Hepatocyte (in vitro differentiated cells): ENCODE measurements at regions not wholly inside any gene's neighbourhood (a gene's known extent, or its start where the extent isn't known, plus 50 kb on each side); places are given as distances from the start of the nearest gene placed in this dataset.

Source experiments
- DNase-seq: peaks from one replicate; pipeline ENCODE4 v3.0.0-alpha.2; 2016; ENCODE audit warnings: low spot score
- H2AFZ ChIP-seq: fragments of 200-600 bp; sonication (generic); 2 replicates; pipeline ENCODE4 v1.6.0; 2016; ENCODE audit warnings: antibody characterized with exemption, mild to moderate bottlenecking
- H3K27ac ChIP-seq: fragments of 200-600 bp; sonication (generic); 2 replicates; pipeline ENCODE4 v1.5.1; 2016; ENCODE audit warnings: mild to moderate bottlenecking
- H3K27me3 ChIP-seq: fragments of 200-600 bp; sonication (generic); 2 replicates; pipeline ENCODE4 v1.6.1; 2016
- H3K36me3 ChIP-seq: fragments of 200-600 bp; sonication (generic); replicated peaks from 2 replicates; pipeline ENCODE4 v1.5.1; 2016; ENCODE audit warnings: low read depth; ENCODE audit not compliant: insufficient read depth
- H3K4me1 ChIP-seq: fragments of 200-600 bp; sonication (generic); 2 replicates; pipeline ENCODE4 v1.5.1; 2016; ENCODE audit warnings: mild to moderate bottlenecking, moderate library complexity; ENCODE audit not compliant: insufficient read depth
- H3K4me2 ChIP-seq: fragments of 200-600 bp; sonication (generic); 2 replicates; pipeline ENCODE4 v1.6.0; 2016
- H3K4me3 ChIP-seq: fragments of 200-600 bp; sonication (generic); 2 replicates; pipeline ENCODE4 v1.5.1; 2016; ENCODE audit warnings: mild to moderate bottlenecking
- H3K79me2 ChIP-seq: fragments of 200-600 bp; sonication (generic); 2 replicates; pipeline ENCODE4 v1.6.0; 2017; ENCODE audit warnings: mild to moderate bottlenecking
- H3K9me2 ChIP-seq: fragments of 200-600 bp; sonication (generic); replicated peaks from 2 replicates; pipeline ENCODE4 v1.6.0; 2017; ENCODE audit warnings: mild to moderate bottlenecking; ENCODE audit not compliant: insufficient read depth
- H3K9me3 ChIP-seq: fragments of 200-600 bp; sonication (generic); 2 replicates; pipeline ENCODE4 v1.5.1; 2016; ENCODE audit warnings: low read depth, mild to moderate bottlenecking
- H4K20me1 ChIP-seq: fragments of 200-600 bp; sonication (generic); 2 replicates; pipeline ENCODE4 v1.6.0; 2016; ENCODE audit warnings: mild to moderate bottlenecking; ENCODE audit not compliant: insufficient read depth, poor library complexity, severe bottlenecking
- EZH2 ChIP-seq: fragments of 200-600 bp; sonication (generic); IDR thresholded peaks from 2 replicates; pipeline ENCODE4 v1.6.1; 2016; ENCODE audit warnings: antibody characterized with exemption, mild to moderate bottlenecking, borderline replicate concordance
- EZH2phosphoT487 ChIP-seq: fragments of 200-600 bp; sonication (generic); IDR thresholded peaks from one replicate; pipeline ENCODE4 v1.6.1; 2018; ENCODE audit warnings: antibody characterized with exemption, mild to moderate bottlenecking, low read depth, moderate library complexity; ENCODE audit not compliant: unreplicated experiment, severe bottlenecking
- WGBS: methylation state at CpG from one replicate; pipeline ENCODE4 v1.1.6; 2016; ENCODE audit warnings: low lambda C conversion rate; ENCODE audit errors: missing lambda C conversion rate; 5-methylcytosine and 5-hydroxymethylcytosine counted together
- TF ChIP-seq, protein P1 (sequence below): fragments of 200-600 bp; sonication (generic); IDR thresholded peaks from 2 replicates; pipeline ENCODE4 v1.5.1; 2016; ENCODE audit warnings: antibody characterized with exemption, mild to moderate bottlenecking; ENCODE audit not compliant: poor library complexity

DNA sequence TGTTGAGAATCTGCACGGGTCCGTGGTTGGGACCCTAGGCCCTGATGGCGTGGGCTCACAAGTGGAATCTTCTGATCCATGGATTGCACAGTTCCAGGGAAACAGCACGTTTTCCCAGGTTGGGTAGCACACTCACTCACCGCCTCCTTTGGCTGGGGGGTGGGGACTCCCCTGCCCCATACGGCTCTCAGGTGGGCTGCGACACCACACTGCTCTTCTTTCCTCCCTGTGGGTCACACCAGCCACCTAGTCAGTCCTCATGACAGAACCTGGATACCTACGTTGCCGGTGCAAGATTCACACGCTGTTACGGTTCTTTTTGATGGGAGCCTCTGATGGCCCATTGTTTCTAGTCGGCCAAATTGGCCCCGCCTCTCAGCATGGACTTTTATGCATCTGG lies 312.0 kb downstream of the MMUT start:
- WGBS: 92% methylated on average over 13 of the region's 13 CpGs
- no peaks in the 10 kb centered on the region for H3K4me1 ChIP-seq
- no peak for TF ChIP-seq EZH2phosphoT487
- TF ChIP-seq EZH2: no peak
- TF ChIP-seq, protein P1, sequence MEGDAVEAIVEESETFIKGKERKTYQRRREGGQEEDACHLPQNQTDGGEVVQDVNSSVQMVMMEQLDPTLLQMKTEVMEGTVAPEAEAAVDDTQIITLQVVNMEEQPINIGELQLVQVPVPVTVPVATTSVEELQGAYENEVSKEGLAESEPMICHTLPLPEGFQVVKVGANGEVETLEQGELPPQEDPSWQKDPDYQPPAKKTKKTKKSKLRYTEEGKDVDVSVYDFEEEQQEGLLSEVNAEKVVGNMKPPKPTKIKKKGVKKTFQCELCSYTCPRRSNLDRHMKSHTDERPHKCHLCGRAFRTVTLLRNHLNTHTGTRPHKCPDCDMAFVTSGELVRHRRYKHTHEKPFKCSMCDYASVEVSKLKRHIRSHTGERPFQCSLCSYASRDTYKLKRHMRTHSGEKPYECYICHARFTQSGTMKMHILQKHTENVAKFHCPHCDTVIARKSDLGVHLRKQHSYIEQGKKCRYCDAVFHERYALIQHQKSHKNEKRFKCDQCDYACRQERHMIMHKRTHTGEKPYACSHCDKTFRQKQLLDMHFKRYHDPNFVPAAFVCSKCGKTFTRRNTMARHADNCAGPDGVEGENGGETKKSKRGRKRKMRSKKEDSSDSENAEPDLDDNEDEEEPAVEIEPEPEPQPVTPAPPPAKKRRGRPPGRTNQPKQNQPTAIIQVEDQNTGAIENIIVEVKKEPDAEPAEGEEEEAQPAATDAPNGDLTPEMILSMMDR: no peak
- no peaks in the 10 kb centered on the region for H3K27me3 ChIP-seq
- no peaks in the 10 kb centered on the region for H3K36me3 ChIP-seq
- H2AFZ ChIP-seq: no peak overlapping the region
- DNase-seq: no peak
- H4K20me1 ChIP-seq: no peaks in the 10 kb centered on the region
- no peak overlapping the region for H3K27ac ChIP-seq
- H3K79me2 ChIP-seq: no peaks in the 10 kb centered on the region
- H3K9me3 ChIP-seq: no peaks in the 10 kb centered on the region
- H3K4me3 ChIP-seq: no peak overlapping the region
- no peaks in the 10 kb centered on the region for H3K9me2 ChIP-seq
- no peak overlapping the region for H3K4me2 ChIP-seq

- TF ChIP-seq, protein P1: no peak
- TF ChIP-seq EZH2: no peak
- no peak for TF ChIP-seq EZH2phosphoT487
- no peak overlapping the region for H3K4me2 ChIP-seq
- H3K36me3 ChIP-seq: no peaks in the 10 kb centered on the region
- no peak for DNase-seq
- no peaks in the 10 kb centered on the region for H3K27me3 ChIP-seq
- no peak overlapping the region for H3K4me3 ChIP-seq
- no peak overlapping the region for H3K27ac ChIP-seq
- H3K4me1 ChIP-seq: no peaks in the 10 kb centered on the region
- H3K9me2 ChIP-seq: no peaks in the 10 kb centered on the region
- H3K9me3 ChIP-seq: no peaks in the 10 kb centered on the region
- H2AFZ ChIP-seq: no peak overlapping the region
- no peaks in the 10 kb centered on the region for H3K79me2 ChIP-seq
- H4K20me1 ChIP-seq: no peaks in the 10 kb centered on the region
These were observed 317.8 kb downstream of the MMUT start for GRCh38 chr6:49145280-49145679.

GRCh38 chr6:49142421-49143151 lies 320.5 kb downstream of the MMUT start:
- Histone ChIP-seq H3K4me3 (no peak overlapping the region), H3K27ac (no peak overlapping the region), H3K9me3 (no peaks in the 10 kb centered on the region), H3K79me2 (no peaks in the 10 kb centered on the region), H3K36me3 (no peaks in the 10 kb centered on the region), H3K4me2 (no peak overlapping the region), H2AFZ (no peak overlapping the region), H4K20me1 (no peaks in the 10 kb centered on the region), H3K4me1 (no peaks in the 10 kb centered on the region), H3K27me3 (no peaks in the 10 kb centered on the region), H3K9me2 (no peaks in the 10 kb centered on the region)
- WGBS: 32% methylated on average over 7 of the region's 7 CpGs
- TF ChIP-seq EZH2phosphoT487: no peak
- TF ChIP-seq, protein P1: no peak
- TF ChIP-seq EZH2: no peak
- no peak for DNase-seq
